ENCODE measurements at regions not wholly inside any gene's neighbourhood (a gene's known extent, or its start where the extent isn't known, plus 50 kb on each side); places are given as distances from the start of the nearest gene placed in this dataset.

DNA sequence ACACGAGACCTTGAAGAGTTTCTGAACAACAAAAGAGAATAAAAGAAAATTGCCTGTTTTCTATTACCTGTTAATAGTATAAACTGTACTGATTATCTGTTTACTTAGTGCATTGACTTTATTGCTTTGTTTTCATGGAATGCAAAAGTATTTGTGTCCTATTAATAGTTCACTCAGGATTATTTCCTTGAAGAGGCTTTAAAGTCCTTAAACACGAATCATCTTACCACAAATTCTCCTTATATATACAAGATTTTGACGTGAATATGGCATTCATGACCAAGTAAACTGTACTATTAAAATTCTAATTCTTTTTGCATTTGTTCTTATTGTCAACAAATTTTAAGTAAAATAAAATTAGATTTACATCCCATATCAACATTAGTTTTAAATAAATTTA, 513.0 kb downstream of the NTRK3 start:
- FAIRE-seq (no peak), ATAC-seq (no peak), DNase-seq (ENCODE audit: low spot score) (no peak)
- Histone ChIP-seq H3K4me2 (ENCODE audit: low read depth, low read length) (no peak overlapping the region), H3K9ac (ENCODE audit: insufficient read depth, low read depth, low read length) (no peak overlapping the region), H3K4me1 (ENCODE audit: insufficient read depth, low read length) (no peaks in the 10 kb centered on the region), H3K36me3 (replicated peaks in 1 of 2; ENCODE audit: control insufficient read depth in 1 of 2, insufficient read depth in 2 of 2, low read length in 2 of 2) (no peaks in the 10 kb centered on the region), H4K20me1 (ENCODE audit: insufficient read depth, low read length) (no peaks in the 10 kb centered on the region), H3K4me3 (replicated peaks in 1 of 3; ENCODE audit: insufficient read depth in 1 of 3, low read depth in 2 of 3, low read length in 3 of 3) (no peak overlapping the region), H3K79me2 (ENCODE audit: insufficient read depth, low read length) (no peaks in the 10 kb centered on the region), H3K9me3 (ENCODE audit: low read length) (peaks cover 63% of the 10 kb centered on the region), H3K27me3 (ENCODE audit: control insufficient read depth in 1 of 2, insufficient read depth in 2 of 2, low read length in 2 of 2) (no peaks in the 10 kb centered on the region), H2AFZ (ENCODE audit: low read length) (no peak overlapping the region), H3K27ac (ENCODE audit: extremely low read length, insufficient read depth, low read length) (no peak overlapping the region)
- intact Hi-C loops (cut with micrococcal nuclease; ENCODE audit: unreplicated experiment) (no loop called here), in situ Hi-C loops (cut with HindIII; ENCODE audit: extremely low pct_ligation_motif_present, low pct_unique_long_range_greater_than_20kb) (no loop called here)
- TF ChIP-seq ZNF317 (CRISPR knock-in tag; IDR thresholded peaks at IDR 0.05) = no peak
- TF ChIP-seq, protein P1, sequence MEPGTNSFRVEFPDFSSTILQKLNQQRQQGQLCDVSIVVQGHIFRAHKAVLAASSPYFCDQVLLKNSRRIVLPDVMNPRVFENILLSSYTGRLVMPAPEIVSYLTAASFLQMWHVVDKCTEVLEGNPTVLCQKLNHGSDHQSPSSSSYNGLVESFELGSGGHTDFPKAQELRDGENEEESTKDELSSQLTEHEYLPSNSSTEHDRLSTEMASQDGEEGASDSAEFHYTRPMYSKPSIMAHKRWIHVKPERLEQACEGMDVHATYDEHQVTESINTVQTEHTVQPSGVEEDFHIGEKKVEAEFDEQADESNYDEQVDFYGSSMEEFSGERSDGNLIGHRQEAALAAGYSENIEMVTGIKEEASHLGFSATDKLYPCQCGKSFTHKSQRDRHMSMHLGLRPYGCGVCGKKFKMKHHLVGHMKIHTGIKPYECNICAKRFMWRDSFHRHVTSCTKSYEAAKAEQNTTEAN (CRISPR knock-in tag; conservative IDR thresholded peaks at IDR 0.05) = no peak
- TF ChIP-seq, protein P2, sequence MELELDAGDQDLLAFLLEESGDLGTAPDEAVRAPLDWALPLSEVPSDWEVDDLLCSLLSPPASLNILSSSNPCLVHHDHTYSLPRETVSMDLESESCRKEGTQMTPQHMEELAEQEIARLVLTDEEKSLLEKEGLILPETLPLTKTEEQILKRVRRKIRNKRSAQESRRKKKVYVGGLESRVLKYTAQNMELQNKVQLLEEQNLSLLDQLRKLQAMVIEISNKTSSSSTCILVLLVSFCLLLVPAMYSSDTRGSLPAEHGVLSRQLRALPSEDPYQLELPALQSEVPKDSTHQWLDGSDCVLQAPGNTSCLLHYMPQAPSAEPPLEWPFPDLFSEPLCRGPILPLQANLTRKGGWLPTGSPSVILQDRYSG (CRISPR knock-in tag; IDR thresholded peaks at IDR 0.05) = no peak
- TF ChIP-seq ZNF780A (CRISPR knock-in tag; IDR thresholded peaks at IDR 0.05) = no peak
- no peak for TF ChIP-seq ZNF331 (CRISPR knock-in tag; IDR thresholded peaks at IDR 0.05)
- no peak for TF ChIP-seq ZNF34 (CRISPR knock-in tag; IDR thresholded peaks at IDR 0.05; ENCODE audit: borderline replicate concordance)
- no peak for TF ChIP-seq ZNF713 (CRISPR knock-in tag; IDR thresholded peaks at IDR 0.05)
- no peak for TF ChIP-seq PHB2 (IDR thresholded peaks at IDR 0.05; ENCODE audit: partially characterized antibody)
- TF ChIP-seq ZFP36L2 (CRISPR knock-in tag; IDR thresholded peaks at IDR 0.05) = no peak
- no peak for TF ChIP-seq PAF1 (CRISPR knock-in tag; IDR thresholded peaks at IDR 0.05)
- TF ChIP-seq JUN (CRISPR knock-in tag; IDR thresholded peaks at IDR 0.05) = no peak
- no peak for TF ChIP-seq ZNF567 (CRISPR knock-in tag; IDR thresholded peaks at IDR 0.05; ENCODE audit: borderline replicate concordance)
- TF ChIP-seq SMYD3 (CRISPR knock-in tag; IDR thresholded peaks at IDR 0.05) = no peak
- TF ChIP-seq FOXP1 (IDR thresholded peaks at IDR 0.05) = no peak
- no peak for TF ChIP-seq FOXP1 (CRISPR knock-in tag; IDR thresholded peaks at IDR 0.05)
- ChIA-PET POLR2A (no interaction called here), CTCF (ENCODE audit: low intra/inter-chr PET ratio, low total read pairs) (no interaction called here)
- no TSS peak for BruUV-seq (replicated peaks)
- WGBS (ENCODE audit: low lambda C conversion rate) = 1% methylated on average over 3 of the region's 3 CpGs

Measured in HepG2 (cell line).